CD4-positive, alpha-beta T cell (primary cell): ENCODE measurements at regions not wholly inside any gene's neighbourhood (a gene's known extent, or its start where the extent isn't known, plus 50 kb on each side); places are given as distances from the start of the nearest gene placed in this dataset.

Experiments
- ATAC-seq: fragments of 200-7000 bp; cut with Tn5 transposase; one replicate; pipeline ENCODE4 v1.10.0; 2022; ENCODE audit warnings: mild to moderate bottlenecking; ENCODE audit not compliant: poor library complexity
- CTCF ChIA-PET: fragments of 350-600 bp; sonication (Branson Sonifier 250); formaldehyde crosslinking; loops from one replicate; lab custom pipeline; 2021; ENCODE audit warnings: antibody characterized with exemption, inconsistent platforms; lab: Charles Lee
- POLR2A ChIA-PET: fragments of 350-600 bp; sonication (Branson Sonifier 250); formaldehyde crosslinking; loops from one replicate; lab custom pipeline; 2021; ENCODE audit warnings: antibody characterized with exemption, inconsistent platforms; lab: Charles Lee
- DNase-seq, 14 experiments: peaks; one replicate each; pipeline ENCODE4 v3.0.0-alpha.2; 2013 to 2020; ENCODE audit warnings: mixed read lengths in 2 of 14
- H3K27ac ChIP-seq, 2 donors: one replicate each; pipeline versions ENCODE4 v1.5.1 to v1.7.0; 2013; ENCODE audit warnings: low read length in 2 of 2, low read depth in 1 of 2, mild to moderate bottlenecking in 1 of 2
- H3K27me3 ChIP-seq, 2 experiments: 1 replicate in 1 of 2; 2 replicates in 1 of 2; pipeline versions ENCODE4 v1.6.1 to v1.7.0; 2013; ENCODE audit warnings: low read length in 2 of 2, control low read depth in 1 of 2, mild to moderate bottlenecking in 1 of 2, moderate library complexity in 1 of 2; ENCODE audit not compliant: insufficient read depth in 2 of 2, control insufficient read depth in 1 of 2
- H3K36me3 ChIP-seq: one replicate; pipeline ENCODE4 v1.6.1; 2013; ENCODE audit warnings: low read length, control low read depth; ENCODE audit not compliant: insufficient read depth
- H3K4me1 ChIP-seq: one replicate; pipeline ENCODE4 v1.6.1; 2013; ENCODE audit warnings: low read length, control low read depth; ENCODE audit not compliant: insufficient read depth
- H3K4me3 ChIP-seq: one replicate; pipeline ENCODE4 v1.5.1; 2013; ENCODE audit warnings: mild to moderate bottlenecking, low read length, moderate library complexity
- H3K9me3 ChIP-seq, 2 experiments: 1 replicate in 1 of 2; 2 replicates in 1 of 2; pipeline versions ENCODE4 v1.6.1 to v1.7.0; 2013; ENCODE audit warnings: low read length in 2 of 2, mild to moderate bottlenecking in 2 of 2, control low read depth in 1 of 2, moderate library complexity in 1 of 2; ENCODE audit not compliant: control insufficient read depth in 1 of 2, insufficient read depth in 1 of 2
- H3K27ac Mint-ChIP-seq: one replicate; pipeline ENCODE4 v1.8.0; 2020; ENCODE audit warnings: mixed read lengths
- H3K27me3 Mint-ChIP-seq: one replicate; pipeline ENCODE4 v1.8.0; 2021; ENCODE audit warnings: mixed read lengths
- H3K36me3 Mint-ChIP-seq: one replicate; pipeline ENCODE4 v1.8.0; 2021; ENCODE audit warnings: low read depth, mixed read lengths
- H3K4me1 Mint-ChIP-seq: one replicate; pipeline ENCODE4 v1.8.0; 2021; ENCODE audit warnings: low read depth, mixed read lengths
- H3K4me3 Mint-ChIP-seq: one replicate; pipeline ENCODE4 v1.8.0; 2020; ENCODE audit warnings: mild to moderate bottlenecking, mixed read lengths
- H3K9me3 Mint-ChIP-seq: one replicate; pipeline ENCODE4 v1.8.0; 2020; ENCODE audit warnings: mixed read lengths
- CTCF ChIP-seq: fragments of 200-600 bp; IDR thresholded peaks from one replicate; pipeline ENCODE4 v1.8.0; 2022; ENCODE audit warnings: antibody characterized with exemption, mild to moderate bottlenecking
- intact Hi-C, 2 experiments: fragments of 100-400 bp; cut with DNase I in 1 of 2; cut with micrococcal nuclease in 1 of 2; formaldehyde crosslinking; loops; one replicate each; pipeline versions ENCODE4 v1.15.1 to v1.9.0; 2023 to 2025; cut with DNase I, micrococcal nuclease

DNA sequence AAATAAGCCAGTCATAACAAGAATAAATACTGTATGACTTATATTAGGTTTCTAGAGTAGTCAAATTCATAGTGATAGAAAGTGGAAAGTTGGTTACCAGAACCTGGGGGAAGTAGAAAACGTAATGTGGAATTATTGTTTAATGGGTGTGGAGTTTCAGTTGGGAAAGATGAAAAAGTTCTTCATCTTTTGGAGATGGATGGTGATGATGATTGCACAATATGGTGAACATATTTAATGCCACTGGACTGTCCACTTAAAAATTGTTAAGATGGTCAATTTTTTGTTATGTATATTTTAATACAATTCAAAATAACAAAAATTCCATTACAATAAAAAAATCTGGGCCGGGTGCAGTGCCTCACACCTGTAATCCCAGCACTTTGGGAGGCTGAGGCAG lies 289.6 kb downstream of the ZIC3 start:
- Histone ChIP-seq H3K9me3 (no peaks in the 10 kb centered on the region), H3K27ac (no peak overlapping the region), H3K36me3 (no peaks in the 10 kb centered on the region), H3K4me3 (no peak overlapping the region), H3K4me1 (no peaks in the 10 kb centered on the region), H3K27me3 (no peaks in the 10 kb centered on the region)
- ATAC-seq (no peak), DNase-seq (no peak)
- H3K36me3 Mint-ChIP-seq, result no peaks in the 10 kb centered on the region
- H3K9me3 Mint-ChIP-seq, result no peaks in the 10 kb centered on the region
- H3K27me3 Mint-ChIP-seq, result no peaks in the 10 kb centered on the region
- no peaks in the 10 kb centered on the region for H3K4me1 Mint-ChIP-seq
- TF ChIP-seq CTCF, result no peak
- intact Hi-C loops, result no loop called here
- no peak overlapping the region for H3K4me3 Mint-ChIP-seq
- CTCF ChIA-PET, result no interaction called here
- POLR2A ChIA-PET, result no interaction called here
- no peak overlapping the region for H3K27ac Mint-ChIP-seq

DNA sequence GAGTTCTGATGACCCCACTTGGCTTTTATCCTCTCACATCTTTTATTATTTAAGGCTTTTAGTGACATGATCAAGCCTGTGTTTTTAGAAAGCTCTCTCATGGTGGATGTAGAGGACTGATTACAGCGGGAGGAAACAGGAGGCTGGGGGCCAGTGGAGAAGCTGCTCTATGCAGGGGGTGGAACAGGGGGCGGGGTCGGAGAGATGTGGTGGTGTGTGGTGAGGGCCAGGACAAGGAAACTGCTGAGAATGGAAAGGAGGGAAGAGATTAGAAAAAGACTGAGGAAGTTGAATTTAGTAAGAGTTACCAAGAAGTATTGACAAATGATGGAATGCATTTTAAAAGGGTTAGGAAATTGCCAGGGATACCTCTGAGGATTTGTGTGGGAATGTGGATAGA lies 292.2 kb downstream of the ZIC3 start:
- no peak for TF ChIP-seq CTCF

GRCh38 chrX:137878401-137878800 lies 312.5 kb downstream of the ZIC3 start:
- no peaks in the 10 kb centered on the region for H3K4me1 ChIP-seq
- POLR2A ChIA-PET, result no interaction called here
- no peaks in the 10 kb centered on the region for H3K9me3 ChIP-seq
- H3K27me3 ChIP-seq, result no peaks in the 10 kb centered on the region
- CTCF ChIA-PET, result no interaction called here
- H3K4me1 Mint-ChIP-seq, result no peaks in the 10 kb centered on the region
- no peaks in the 10 kb centered on the region for H3K9me3 Mint-ChIP-seq
- H3K27me3 Mint-ChIP-seq, result no peaks in the 10 kb centered on the region
- H3K4me3 ChIP-seq, result no peak overlapping the region
- H3K36me3 Mint-ChIP-seq, result no peaks in the 10 kb centered on the region
- TF ChIP-seq CTCF, result no peak
- H3K27ac Mint-ChIP-seq, result no peak overlapping the region
- no peak overlapping the region for H3K27ac ChIP-seq
- DNase-seq, result no peak
- intact Hi-C loops, result no loop called here
- no peak for ATAC-seq
- no peaks in the 10 kb centered on the region for H3K36me3 ChIP-seq
- no peak overlapping the region for H3K4me3 Mint-ChIP-seq

More for the DNA sequence above, 292.2 kb downstream of the ZIC3 start:
- H3K27ac Mint-ChIP-seq, result no peak overlapping the region
- ATAC-seq, result no peak
- no peak overlapping the region for H3K4me3 Mint-ChIP-seq
- Histone ChIP-seq H3K27me3 (no peaks in the 10 kb centered on the region), H3K4me3 (no peak overlapping the region), H3K27ac (no peak overlapping the region), H3K36me3 (no peaks in the 10 kb centered on the region), H3K9me3 (no peaks in the 10 kb centered on the region), H3K4me1 (no peaks in the 10 kb centered on the region)
- DNase-seq, result no peak
- H3K4me1 Mint-ChIP-seq, result no peaks in the 10 kb centered on the region
- H3K27me3 Mint-ChIP-seq, result no peaks in the 10 kb centered on the region
- intact Hi-C loops, result no loop called here
- H3K9me3 Mint-ChIP-seq, result no peaks in the 10 kb centered on the region
- CTCF ChIA-PET, result no interaction called here
- H3K36me3 Mint-ChIP-seq, result no peaks in the 10 kb centered on the region
- POLR2A ChIA-PET, result no interaction called here
